MCF 10A (cell line): ENCODE measurements at regions not wholly inside any gene's neighbourhood (a gene's known extent, or its start where the extent isn't known, plus 50 kb on each side); places are given as distances from the start of the nearest gene placed in this dataset.

Experiments
- BruUV-seq: library from RNA; stranded (reverse); fragments of 400-500 nt; replicated peaks from 2 replicates; lab custom pipeline; 2021; lab: Mats Ljungman, UMichigan
- CTCF ChIA-PET: fragments of 300-600 bp; sonication (Branson Sonifier 250); formaldehyde crosslinking; extraction: SDS; loops from one replicate; lab custom pipeline; 2021; ENCODE audit warnings: antibody characterized with exemption, inconsistent platforms; lab: Yijun Ruan, JAX
- POLR2A ChIA-PET: fragments of 300-600, 350-650 bp; sonication (Branson Sonifier 250); formaldehyde crosslinking; extraction: SDS; loops from one replicate; lab custom pipeline; 2020; ENCODE audit warnings: antibody characterized with exemption, inconsistent platforms; lab: Yijun Ruan, JAX
- DNase-seq: peaks from one replicate; pipeline ENCODE4 v3.0.0-alpha.2; 2018; ENCODE audit not compliant: unreplicated experiment
- H3K27ac Mint-ChIP-seq: one replicate; pipeline ENCODE4 v1.8.0; 2022; ENCODE audit warnings: mild to moderate bottlenecking, low read depth, mixed read lengths; ENCODE audit not compliant: unreplicated experiment
- H3K27me3 Mint-ChIP-seq: one replicate; pipeline ENCODE4 v1.8.0; 2022; ENCODE audit warnings: mixed read lengths; ENCODE audit not compliant: insufficient read depth, unreplicated experiment
- H3K36me3 Mint-ChIP-seq: one replicate; pipeline ENCODE4 v1.8.0; 2022; ENCODE audit warnings: mild to moderate bottlenecking, moderate library complexity, mixed read lengths; ENCODE audit not compliant: insufficient read depth, unreplicated experiment
- H3K4me1 Mint-ChIP-seq: one replicate; pipeline ENCODE4 v1.8.0; 2022; ENCODE audit warnings: mixed read lengths; ENCODE audit not compliant: insufficient read depth, unreplicated experiment
- H3K4me3 Mint-ChIP-seq: one replicate; pipeline ENCODE4 v1.8.0; 2022; ENCODE audit warnings: mild to moderate bottlenecking, moderate library complexity, mixed read lengths; ENCODE audit not compliant: unreplicated experiment
- H3K9me3 Mint-ChIP-seq: one replicate; pipeline ENCODE4 v1.8.0; 2022; ENCODE audit warnings: mixed read lengths; ENCODE audit not compliant: unreplicated experiment
- intact Hi-C: fragments of 100-400 bp; cut with micrococcal nuclease; formaldehyde crosslinking; loops from 2 replicates; pipeline ENCODE4 v1.14.1; 2022
- TF ChIP-seq, protein P1 (sequence below): fragments of 200-600 bp; IDR thresholded peaks from one replicate; pipeline ENCODE4 v1.8.0; 2022; ENCODE audit warnings: antibody characterized with exemption, mild to moderate bottlenecking; ENCODE audit not compliant: unreplicated experiment

DNA sequence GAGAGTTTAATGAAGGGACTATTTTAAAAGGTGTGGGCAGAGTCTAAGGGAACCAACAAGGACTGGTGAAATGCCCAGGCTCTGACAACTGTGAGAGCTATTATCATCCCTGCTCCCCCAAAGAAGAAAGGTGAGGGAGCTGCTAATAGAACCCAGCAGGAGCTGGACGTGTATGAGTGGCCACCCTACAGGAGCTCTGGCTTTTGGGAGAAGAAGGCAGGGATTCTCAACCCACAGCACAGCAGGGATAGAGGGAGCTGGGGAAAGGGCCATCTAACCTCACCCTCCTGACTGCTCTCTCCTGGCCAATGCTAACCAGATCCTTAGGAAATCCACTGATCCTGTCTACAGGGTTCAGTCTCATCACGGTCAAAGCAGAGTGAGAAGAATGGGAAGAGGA is 57.1 kb downstream of the GRIN2B start:
- no peak for DNase-seq
- no peaks in the 10 kb centered on the region for H3K9me3 Mint-ChIP-seq
- H3K36me3 Mint-ChIP-seq = no peaks in the 10 kb centered on the region
- CTCF ChIA-PET = no interaction called here
- TF ChIP-seq, protein P1, sequence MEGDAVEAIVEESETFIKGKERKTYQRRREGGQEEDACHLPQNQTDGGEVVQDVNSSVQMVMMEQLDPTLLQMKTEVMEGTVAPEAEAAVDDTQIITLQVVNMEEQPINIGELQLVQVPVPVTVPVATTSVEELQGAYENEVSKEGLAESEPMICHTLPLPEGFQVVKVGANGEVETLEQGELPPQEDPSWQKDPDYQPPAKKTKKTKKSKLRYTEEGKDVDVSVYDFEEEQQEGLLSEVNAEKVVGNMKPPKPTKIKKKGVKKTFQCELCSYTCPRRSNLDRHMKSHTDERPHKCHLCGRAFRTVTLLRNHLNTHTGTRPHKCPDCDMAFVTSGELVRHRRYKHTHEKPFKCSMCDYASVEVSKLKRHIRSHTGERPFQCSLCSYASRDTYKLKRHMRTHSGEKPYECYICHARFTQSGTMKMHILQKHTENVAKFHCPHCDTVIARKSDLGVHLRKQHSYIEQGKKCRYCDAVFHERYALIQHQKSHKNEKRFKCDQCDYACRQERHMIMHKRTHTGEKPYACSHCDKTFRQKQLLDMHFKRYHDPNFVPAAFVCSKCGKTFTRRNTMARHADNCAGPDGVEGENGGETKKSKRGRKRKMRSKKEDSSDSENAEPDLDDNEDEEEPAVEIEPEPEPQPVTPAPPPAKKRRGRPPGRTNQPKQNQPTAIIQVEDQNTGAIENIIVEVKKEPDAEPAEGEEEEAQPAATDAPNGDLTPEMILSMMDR = no peak
- no TSS peak for BruUV-seq
- H3K4me1 Mint-ChIP-seq = no peaks in the 10 kb centered on the region
- no peaks in the 10 kb centered on the region for H3K27me3 Mint-ChIP-seq
- POLR2A ChIA-PET = no interaction called here
- H3K27ac Mint-ChIP-seq = no peak overlapping the region
- no peak overlapping the region for H3K4me3 Mint-ChIP-seq
- intact Hi-C loops = no loop called here

DNA sequence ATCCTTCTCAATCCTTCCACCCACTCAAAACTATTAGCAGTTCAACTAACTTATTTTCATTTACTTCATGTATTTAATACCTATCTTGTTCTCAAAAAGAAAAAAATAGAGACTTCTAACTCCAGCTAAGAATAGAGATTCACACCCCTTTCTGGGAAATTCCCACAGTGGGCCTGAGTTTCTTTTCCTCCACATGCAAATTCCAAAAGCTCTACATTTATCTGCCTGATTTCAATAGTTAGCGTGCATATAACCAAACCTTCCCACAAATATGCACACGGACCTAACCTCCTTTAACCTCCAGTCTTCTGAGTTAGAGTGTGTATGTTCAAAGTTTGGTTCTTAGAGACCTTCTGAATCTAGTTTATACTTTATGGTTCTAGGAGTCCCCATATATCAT is 62.5 kb downstream of the GRIN2B start:
- POLR2A ChIA-PET = no interaction called here
- TF ChIP-seq, protein P1 = no peak
- H3K4me3 Mint-ChIP-seq = no peak overlapping the region

DNA sequence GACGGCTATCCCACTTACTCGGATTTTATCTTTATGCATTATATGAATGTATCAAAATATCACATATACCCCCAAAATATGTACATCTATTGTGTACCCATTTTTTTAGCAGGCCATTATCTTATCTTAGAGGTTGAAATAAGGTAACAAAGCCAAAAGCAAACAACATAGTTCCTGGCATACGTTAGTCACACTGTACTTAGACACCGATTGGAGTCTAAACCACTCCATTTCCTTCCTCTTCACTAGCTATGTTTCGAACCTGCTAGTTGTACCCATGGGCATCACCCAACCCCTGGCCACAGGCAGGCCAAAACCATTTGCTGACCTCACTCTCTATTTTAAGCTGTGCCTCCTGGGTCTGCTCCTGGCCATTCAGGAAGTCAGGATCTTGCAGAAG is 66.3 kb downstream of the GRIN2B start:
- DNase-seq = no peak
- intact Hi-C loops = no loop called here
- peaks cover 7% of the 10 kb centered on the region for H3K9me3 Mint-ChIP-seq
- no peaks in the 10 kb centered on the region for H3K36me3 Mint-ChIP-seq
- H3K27ac Mint-ChIP-seq = no peak overlapping the region
- TF ChIP-seq, protein P1 = no peak
- ChIA-PET POLR2A (no interaction called here), CTCF (interaction anchor here (0.7 kb wide), 1 partner anchor 12 kb away, joined by 3 read pairs; no protein-coding TSS in a partner anchor)
- BruUV-seq = no TSS peak
- no peaks in the 10 kb centered on the region for H3K4me1 Mint-ChIP-seq
- peaks cover 24% of the 10 kb centered on the region for H3K27me3 Mint-ChIP-seq
- no peak overlapping the region for H3K4me3 Mint-ChIP-seq

More for the DNA sequence above, 62.5 kb downstream of the GRIN2B start:
- intact Hi-C loops = no loop called here
- DNase-seq = no peak
- BruUV-seq = no TSS peak
- Mint-ChIP-seq H3K9me3 (no peaks in the 10 kb centered on the region), H3K27ac (no peak overlapping the region), H3K27me3 (no peaks in the 10 kb centered on the region), H3K4me1 (no peaks in the 10 kb centered on the region), H3K36me3 (no peaks in the 10 kb centered on the region)
- CTCF ChIA-PET = interaction anchor here (0.6 to 1.4 kb wide), 2 partner anchors 21 to 177 kb away, joined by 3 to 6 read pairs; no protein-coding TSS in a partner anchor

DNA sequence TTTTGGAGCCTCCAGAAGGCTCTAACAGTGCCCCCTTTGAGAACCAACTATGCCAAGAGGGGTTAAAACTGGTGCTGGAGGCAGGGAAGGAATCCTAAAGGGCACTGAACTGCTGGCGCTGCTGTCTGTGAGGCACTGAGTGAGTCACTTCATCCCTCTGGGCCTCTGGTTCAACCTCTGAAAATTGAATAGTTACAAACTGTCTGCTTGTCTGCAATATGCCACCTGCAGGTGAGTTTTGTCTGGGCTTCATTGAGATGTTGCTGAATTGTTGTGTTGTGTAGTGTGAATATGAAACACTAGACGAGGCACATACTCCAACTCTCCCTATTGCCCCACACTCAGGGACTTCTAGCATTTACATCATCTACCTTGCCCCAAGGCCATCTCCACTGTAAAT is 68.0 kb downstream of the GRIN2B start:
- BruUV-seq = no TSS peak
- Mint-ChIP-seq H3K36me3 (no peaks in the 10 kb centered on the region), H3K4me1 (no peaks in the 10 kb centered on the region), H3K9me3 (peaks cover 7% of the 10 kb centered on the region), H3K4me3 (no peak overlapping the region), H3K27me3 (peaks cover 41% of the 10 kb centered on the region), H3K27ac (no peak overlapping the region)
- peak; percentile 19 for DNase-seq
- ChIA-PET CTCF (no interaction called here), POLR2A (no interaction called here)
- intact Hi-C loops = no loop called here
- TF ChIP-seq, protein P1 = no peak
